ENCODE measurements at regions not wholly inside any gene's neighbourhood (a gene's known extent, or its start where the extent isn't known, plus 50 kb on each side); places are given as distances from the start of the nearest gene placed in this dataset.
"Not testable (repeated sequence)": the region's sequence is repeated elsewhere in the genome, so short reads cannot be mapped to it uniquely, and the experiment has no call there.

DNA sequence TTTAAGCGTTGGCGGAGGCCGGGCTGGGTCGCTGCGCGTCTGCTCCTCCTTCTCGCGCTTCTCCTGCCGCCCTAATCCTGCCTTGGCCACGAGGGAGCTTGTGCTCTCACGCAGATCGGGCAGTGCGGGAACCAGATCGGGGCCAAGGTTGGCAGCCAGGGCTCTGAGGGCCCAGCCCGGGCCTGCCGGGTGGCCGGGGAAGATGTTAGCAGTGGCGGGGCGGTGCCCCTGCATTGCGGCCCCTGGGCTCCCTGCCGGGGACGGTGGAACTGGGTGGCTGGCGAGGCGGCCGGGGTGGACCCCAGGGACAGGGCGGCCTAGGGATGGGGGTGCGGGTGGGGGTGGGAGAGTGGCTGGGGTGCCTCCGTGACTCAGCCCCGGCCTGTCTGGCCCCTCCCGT is 297.4 kb downstream of the CACNA1B start:
- H3K36me3 ChIP-seq; intact Hi-C loops (cut with DNase I); H3K27ac ChIP-seq; H3K9me3 ChIP-seq; DNase-seq; H3K4me3 ChIP-seq; ATAC-seq; H3K4me1 ChIP-seq; H3K27me3 ChIP-seq: not testable (repeated sequence)
- 83 to 85% methylated on average over 18 to 23 of the region's 30 CpGs for WGBS, 2 donors

- ATAC-seq; H3K4me1 ChIP-seq; H3K36me3 ChIP-seq; H3K27me3 ChIP-seq; intact Hi-C loops (cut with DNase I); H3K27ac ChIP-seq; H3K9me3 ChIP-seq; H3K4me3 ChIP-seq; DNase-seq: not testable (repeated sequence)
- WGBS, 2 donors = 91 to 92% methylated on average over 13 to 25 of the region's 31 CpGs
These were observed 297.8 kb downstream of the CACNA1B start for GRCh38 chr9:138175354-138175753.

DNA sequence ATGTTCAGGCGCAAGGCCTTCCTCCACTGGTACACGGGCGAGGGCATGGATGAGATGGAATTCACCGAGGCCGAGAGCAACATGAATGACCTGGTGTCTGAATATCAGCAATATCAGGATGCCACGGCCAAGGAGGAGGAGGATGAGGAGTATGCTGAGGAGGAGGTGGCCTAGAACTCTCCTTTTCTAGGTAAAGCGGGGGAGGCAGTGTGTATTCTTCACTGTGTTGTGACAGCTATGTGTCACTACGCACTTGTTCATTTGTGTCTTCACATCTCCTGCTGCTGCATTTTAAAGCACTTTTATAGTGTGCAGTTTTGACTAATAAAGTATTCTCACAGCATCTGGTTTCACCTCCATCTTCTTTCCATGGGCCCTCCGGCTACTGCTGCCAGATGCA is 299.5 kb downstream of the CACNA1B start:
- H3K4me1 ChIP-seq; H3K27ac ChIP-seq; ATAC-seq; H3K4me3 ChIP-seq; intact Hi-C loops (cut with DNase I); H3K9me3 ChIP-seq; H3K36me3 ChIP-seq; H3K27me3 ChIP-seq; DNase-seq: not testable (repeated sequence)
- WGBS, 2 donors = 73 to 90% methylated on average over 7 to 9 of the region's 9 CpGs

DNA sequence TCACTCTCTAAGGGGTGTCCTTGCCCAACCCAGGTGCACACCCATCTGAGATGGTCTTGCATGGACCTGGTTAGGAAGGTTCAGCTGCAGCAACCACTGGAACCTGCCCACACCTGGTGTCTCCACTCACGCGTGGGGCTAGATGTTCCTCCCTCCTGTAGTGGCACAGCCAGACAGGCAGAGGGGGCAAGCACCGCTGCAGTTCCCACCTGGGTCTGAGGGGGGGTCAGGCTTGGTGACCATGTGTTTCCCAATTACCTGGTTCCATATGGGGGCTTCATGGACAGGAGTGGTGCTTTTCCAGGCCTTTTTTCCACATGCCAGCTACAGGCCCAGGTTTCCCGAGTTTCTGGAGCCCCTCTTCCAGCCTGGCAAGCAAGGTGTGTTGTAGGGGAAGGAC is 301.4 kb downstream of the CACNA1B start:
- H3K4me1 ChIP-seq; H3K27ac ChIP-seq; H3K27me3 ChIP-seq; ATAC-seq; DNase-seq; H3K9me3 ChIP-seq; H3K4me3 ChIP-seq; H3K36me3 ChIP-seq; intact Hi-C loops (cut with DNase I): not testable (repeated sequence)
- WGBS, 2 donors = 71 to 75% methylated on average over 4 of the region's 4 CpGs

DNA sequence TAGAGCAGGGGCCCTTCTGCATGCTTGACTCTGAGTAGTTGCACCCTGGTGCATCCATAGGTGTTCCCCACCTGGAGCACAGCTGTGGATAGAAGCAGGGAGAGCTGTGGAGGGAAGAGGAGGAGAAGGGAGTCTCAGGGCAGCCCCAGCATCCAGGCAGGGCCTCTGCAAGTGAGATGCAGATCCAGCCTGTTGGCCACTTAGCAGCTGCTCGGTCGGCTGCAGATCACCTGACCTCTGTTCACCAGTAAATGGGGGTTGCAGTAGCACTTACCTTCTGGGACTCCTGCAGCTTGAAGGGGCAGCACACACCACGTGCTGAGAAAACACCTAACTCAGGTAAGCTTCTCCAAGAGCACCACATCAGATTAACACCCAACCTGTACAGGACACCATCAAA is 302.1 kb downstream of the CACNA1B start:
- H3K36me3 ChIP-seq; H3K9me3 ChIP-seq; H3K4me3 ChIP-seq; ATAC-seq; DNase-seq; H3K4me1 ChIP-seq; H3K27me3 ChIP-seq; H3K27ac ChIP-seq; intact Hi-C loops (cut with DNase I): not testable (repeated sequence)
- 30 to 44% methylated on average over 3 of the region's 3 CpGs for WGBS, 2 donors

- H3K9me3 ChIP-seq; intact Hi-C loops (cut with DNase I); H3K4me1 ChIP-seq; H3K27me3 ChIP-seq; DNase-seq; H3K36me3 ChIP-seq; H3K4me3 ChIP-seq; H3K27ac ChIP-seq; ATAC-seq: not testable (repeated sequence)
- 8 to 41% methylated on average over 1 of the region's 1 CpG for WGBS, 2 donors
These were observed 304.4 kb downstream of the CACNA1B start for GRCh38 chr9:138181963-138182362.

DNA sequence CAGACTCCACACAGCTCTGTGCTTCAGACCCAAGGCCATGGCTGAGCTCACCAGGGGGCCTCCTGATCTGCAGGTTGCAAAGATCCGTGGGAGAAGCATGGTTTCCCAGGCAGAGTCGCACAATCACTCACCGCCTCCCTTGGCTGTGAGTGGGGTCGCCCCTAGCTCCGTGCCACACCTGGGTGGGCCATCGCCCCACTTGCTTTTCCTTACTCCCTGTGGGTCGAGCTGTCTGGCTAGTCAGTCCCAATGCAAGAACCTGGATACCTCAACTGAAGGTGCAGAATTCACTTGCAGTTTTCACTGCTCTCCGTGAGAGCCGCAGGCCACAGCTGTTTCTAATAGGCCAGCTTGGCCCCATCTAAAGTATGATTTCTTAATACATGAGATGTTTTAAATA is 319.6 kb downstream of the CACNA1B start:
- peaks cover 0 to 13% (median 0%) of the 10 kb centered on the region in 7 donors for H3K27me3 ChIP-seq
- 81% methylated on average over 9 of the region's 9 CpGs for WGBS, 2 donors
- H3K9me3 ChIP-seq; H3K27ac ChIP-seq; H3K36me3 ChIP-seq; DNase-seq; H3K4me1 ChIP-seq; H3K4me3 ChIP-seq; intact Hi-C loops (cut with DNase I); ATAC-seq: not testable (repeated sequence)

DNA sequence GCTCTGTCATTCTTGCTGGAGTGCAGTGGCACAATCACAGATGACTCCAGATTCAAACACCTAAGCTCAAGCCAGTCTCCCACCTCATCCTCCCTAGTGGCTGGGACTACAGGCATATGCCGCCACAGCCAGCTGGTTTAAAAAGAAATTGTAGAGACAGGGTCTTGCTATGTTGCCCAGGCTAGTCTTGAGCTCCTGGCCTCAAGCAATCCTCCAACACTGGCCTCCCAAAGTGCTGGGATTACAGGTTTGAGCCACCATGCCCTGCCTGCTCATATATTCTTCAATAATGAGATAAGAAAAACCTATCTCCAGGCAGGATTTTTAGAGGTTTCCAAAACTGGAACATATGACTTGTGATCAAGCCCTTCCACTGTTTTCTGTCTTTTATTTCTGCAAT is 321.4 kb downstream of the CACNA1B start:
- 90 to 95% methylated on average over 1 of the region's 1 CpG for whole genome bisulfite sequencing, 2 donors
- ATAC-seq; intact Hi-C loops (cut with DNase I): not testable (repeated sequence)

GRCh38 chr9:138199917-138200316 is 322.3 kb downstream of the CACNA1B start:
- intact Hi-C loops (cut with DNase I); H3K4me1 ChIP-seq; ATAC-seq; H3K9me3 ChIP-seq; H3K4me3 ChIP-seq; H3K36me3 ChIP-seq; H3K27ac ChIP-seq; DNase-seq: not testable (repeated sequence)
- peaks cover 0 to 13% (median 0%) of the 10 kb centered on the region in 7 donors for H3K27me3 ChIP-seq
- 85 to 88% methylated on average over 12 of the region's 12 CpGs for WGBS, 2 donors

More for the DNA sequence above, 321.4 kb downstream of the CACNA1B start:
- H3K36me3 ChIP-seq, H3K4me1 ChIP-seq, DNase-seq, H3K27ac ChIP-seq, H3K9me3 ChIP-seq, H3K4me3 ChIP-seq: not testable (repeated sequence)
- peaks cover 0 to 13% (median 0%) of the 10 kb centered on the region in 7 donors for H3K27me3 ChIP-seq

- H3K4me3 ChIP-seq; DNase-seq; H3K36me3 ChIP-seq; H3K27ac ChIP-seq; H3K9me3 ChIP-seq; H3K4me1 ChIP-seq; intact Hi-C loops (cut with DNase I): not testable (repeated sequence)
- H3K27me3 ChIP-seq = peaks cover 0 to 13% (median 0%) of the 10 kb centered on the region in 7 donors
- peak in 3 of 8 donors; percentile 18 to 25 (median 25) for ATAC-seq
- WGBS, 2 donors = 76 to 81% methylated on average over 10 to 11 of the region's 11 CpGs
These were observed 323.0 kb downstream of the CACNA1B start for GRCh38 chr9:138200481-138201142.

GRCh38 chr9:138201167-138201889 is 323.7 kb downstream of the CACNA1B start:
- H3K4me3 ChIP-seq; H3K36me3 ChIP-seq; H3K4me1 ChIP-seq; H3K9me3 ChIP-seq; DNase-seq; H3K27ac ChIP-seq; intact Hi-C loops (cut with DNase I): not testable (repeated sequence)
- ATAC-seq = peak in 2 of 8 donors; percentile 6 to 17
- 55 to 70% methylated on average over 7 to 8 of the region's 15 CpGs for WGBS, 2 donors
- peaks cover 0 to 13% (median 0%) of the 10 kb centered on the region in 7 donors for H3K27me3 ChIP-seq

Data from heart right ventricle (tissue), 16 donors.